DOHH2 (cell line): ENCODE measurements at regions not wholly inside any gene's neighbourhood (a gene's known extent, or its start where the extent isn't known, plus 50 kb on each side); places are given as distances from the start of the nearest gene placed in this dataset.

Source experiments
- EZH2phosphoT487 ChIP-seq: fragments of 200-600 bp; sonication (generic); IDR thresholded peaks from 2 replicates; pipeline ENCODE4 v1.6.1; 2017; ENCODE audit warnings: borderline replicate concordance, mild to moderate bottlenecking, antibody characterized with exemption, low read length, moderate library complexity, mixed read lengths
- TF ChIP-seq, protein P1 (sequence below): fragments of 200-600 bp; sonication (generic); IDR thresholded peaks from one replicate; pipeline ENCODE4 v1.5.1; 2014; ENCODE audit warnings: antibody characterized with exemption, mild to moderate bottlenecking, low read depth, low read length; ENCODE audit not compliant: poor library complexity, severe bottlenecking

DNA sequence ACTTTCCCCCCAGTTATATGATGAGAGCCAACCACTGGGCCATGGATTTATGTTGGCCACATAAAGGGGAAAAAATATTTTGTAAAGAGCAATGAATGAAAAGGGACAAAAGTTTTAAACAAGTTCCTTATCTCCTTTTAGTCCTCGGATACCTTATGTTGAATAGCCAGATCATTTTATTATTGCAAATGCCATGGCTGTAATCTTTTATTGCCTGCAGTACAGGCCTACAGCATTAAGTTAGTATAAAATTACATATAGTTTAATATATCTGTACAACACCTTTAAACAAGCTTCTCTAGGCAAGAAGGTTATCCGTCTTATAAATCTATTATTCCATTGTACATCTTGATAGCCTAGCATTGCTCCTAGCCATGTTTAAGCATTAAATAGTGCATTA lies 93.9 kb upstream of the SLC35B3 start:
- TF ChIP-seq, protein P1, sequence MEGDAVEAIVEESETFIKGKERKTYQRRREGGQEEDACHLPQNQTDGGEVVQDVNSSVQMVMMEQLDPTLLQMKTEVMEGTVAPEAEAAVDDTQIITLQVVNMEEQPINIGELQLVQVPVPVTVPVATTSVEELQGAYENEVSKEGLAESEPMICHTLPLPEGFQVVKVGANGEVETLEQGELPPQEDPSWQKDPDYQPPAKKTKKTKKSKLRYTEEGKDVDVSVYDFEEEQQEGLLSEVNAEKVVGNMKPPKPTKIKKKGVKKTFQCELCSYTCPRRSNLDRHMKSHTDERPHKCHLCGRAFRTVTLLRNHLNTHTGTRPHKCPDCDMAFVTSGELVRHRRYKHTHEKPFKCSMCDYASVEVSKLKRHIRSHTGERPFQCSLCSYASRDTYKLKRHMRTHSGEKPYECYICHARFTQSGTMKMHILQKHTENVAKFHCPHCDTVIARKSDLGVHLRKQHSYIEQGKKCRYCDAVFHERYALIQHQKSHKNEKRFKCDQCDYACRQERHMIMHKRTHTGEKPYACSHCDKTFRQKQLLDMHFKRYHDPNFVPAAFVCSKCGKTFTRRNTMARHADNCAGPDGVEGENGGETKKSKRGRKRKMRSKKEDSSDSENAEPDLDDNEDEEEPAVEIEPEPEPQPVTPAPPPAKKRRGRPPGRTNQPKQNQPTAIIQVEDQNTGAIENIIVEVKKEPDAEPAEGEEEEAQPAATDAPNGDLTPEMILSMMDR = no peak
- TF ChIP-seq EZH2phosphoT487 = no peak
